HG02642 (cell line): ENCODE measurements at regions not wholly inside any gene's neighbourhood (a gene's known extent, or its start where the extent isn't known, plus 50 kb on each side); places are given as distances from the start of the nearest gene placed in this dataset.
"Not testable (repeated sequence)": the region's sequence is repeated elsewhere in the genome, so short reads cannot be mapped to it uniquely, and the experiment has no call there.

ENCODE experiments used
- ATAC-seq: cut with Tn5 transposase; IDR thresholded peaks from one replicate; pipeline ENCODE4 v1.9.1; 2021; ENCODE audit warnings: mild to moderate bottlenecking; ENCODE audit not compliant: unreplicated experiment, poor library complexity

DNA sequence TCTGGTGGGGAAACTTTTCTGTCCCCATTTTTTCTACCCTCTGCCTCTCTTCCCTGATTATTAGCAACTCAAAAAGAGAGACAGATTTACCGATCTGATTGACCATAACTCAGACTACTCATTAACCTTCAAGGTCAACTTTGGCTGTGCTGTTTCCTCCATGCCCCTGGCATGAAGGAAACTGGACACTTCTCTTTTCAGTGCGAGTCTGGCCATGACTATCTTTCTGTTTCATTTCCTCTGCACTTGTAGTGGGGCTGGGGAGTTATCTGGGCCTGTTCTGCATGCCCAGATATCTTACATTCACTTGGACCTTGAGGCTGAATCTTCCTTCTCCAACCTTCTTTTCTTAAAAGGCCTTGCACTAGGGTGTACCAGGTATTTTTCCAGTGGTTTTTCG is 76.9 kb upstream of the SLCO2A1 start:
- ATAC-seq, result peak; percentile 65

DNA sequence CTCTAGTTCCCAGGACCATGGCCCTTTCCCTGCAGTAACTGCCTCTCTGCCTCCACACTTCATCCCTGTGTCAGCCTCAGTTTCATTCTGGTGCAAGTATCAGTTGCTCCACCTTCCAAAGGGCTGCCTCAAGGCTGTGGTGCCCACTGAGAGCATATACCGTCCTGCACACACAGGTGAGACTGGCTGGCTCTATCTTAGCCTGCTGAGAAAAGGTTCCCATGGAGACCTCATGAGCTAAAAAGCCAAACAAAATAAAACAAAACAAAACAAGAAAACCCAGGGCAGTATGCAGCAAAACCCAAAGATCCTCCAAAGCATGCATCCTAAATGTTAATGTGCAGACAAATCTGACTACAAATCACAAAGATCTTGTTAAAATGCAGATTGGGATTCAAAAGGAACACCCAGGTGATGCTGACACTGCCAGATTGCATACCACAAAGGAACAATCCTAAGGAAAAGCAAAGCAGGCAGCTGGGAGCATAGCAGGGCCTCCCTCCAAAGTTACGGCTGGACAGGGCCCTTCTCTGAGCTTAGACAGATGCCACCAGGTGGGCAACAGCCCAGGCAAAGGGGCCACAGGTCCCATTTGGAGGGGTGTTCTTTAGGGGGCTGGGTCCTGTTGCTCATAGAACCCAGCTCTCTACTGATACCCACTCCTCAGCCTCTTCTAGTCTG is 76.3 kb upstream of the SLCO2A1 start:
- ATAC-seq, result no peak

DNA sequence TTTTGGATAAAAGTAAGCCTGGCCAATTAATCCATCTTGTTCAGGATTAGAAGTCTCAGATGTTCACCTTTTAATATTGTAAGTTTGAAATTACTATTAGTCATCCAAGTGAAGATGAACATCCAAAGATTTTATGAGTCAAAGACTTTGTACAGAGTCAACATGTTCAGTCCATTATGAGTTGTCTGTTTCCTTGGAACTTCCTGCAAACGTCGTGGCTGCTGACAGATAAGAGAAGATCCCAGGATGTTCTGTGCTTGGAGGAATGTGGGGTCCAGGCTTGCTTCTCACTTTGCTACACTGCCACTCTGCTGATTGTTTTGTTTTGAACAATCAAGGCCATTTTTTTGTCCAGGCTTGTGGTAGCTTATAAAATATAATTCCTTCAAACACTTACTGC is 74.3 kb upstream of the SLCO2A1 start:
- no peak for ATAC-seq

DNA sequence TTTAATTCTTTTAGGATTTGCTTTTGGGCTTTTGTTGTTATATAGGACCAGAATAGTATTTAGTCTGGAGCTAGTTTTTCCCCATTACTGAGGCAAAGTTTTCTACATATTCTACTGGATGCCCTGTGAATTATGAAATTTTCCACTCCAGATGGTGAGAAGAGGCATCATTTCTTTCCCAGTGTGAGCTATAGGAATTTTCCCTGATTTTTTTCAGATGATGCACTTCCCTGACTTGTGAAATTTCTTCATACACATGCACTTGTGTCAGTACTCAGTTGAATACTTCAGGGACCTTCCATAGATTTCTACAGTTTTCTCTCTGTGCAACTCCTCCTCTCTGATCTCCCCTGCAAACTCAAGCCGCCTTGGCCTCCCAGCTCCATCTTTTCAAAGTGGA is 73.7 kb upstream of the SLCO2A1 start:
- ATAC-seq, result no peak

DNA sequence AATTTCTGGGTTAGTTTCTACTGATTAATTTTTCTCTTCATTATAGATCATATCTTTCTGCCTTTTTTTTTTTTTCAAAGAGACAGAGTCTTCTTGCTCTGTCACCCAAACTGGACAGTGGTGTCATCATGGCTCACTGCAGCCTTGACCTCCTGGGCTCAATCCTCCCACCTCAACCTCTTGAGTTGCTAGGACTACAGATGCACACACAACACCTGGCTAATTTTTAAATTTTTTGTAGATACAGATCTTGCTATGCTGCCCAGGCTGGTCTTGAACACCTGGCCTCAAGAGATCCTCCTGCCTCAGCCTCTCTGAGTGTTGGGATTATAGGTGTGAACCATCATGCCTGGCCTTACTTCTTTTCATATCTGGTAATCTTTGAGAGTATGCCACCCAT is 73.3 kb upstream of the SLCO2A1 start:
- no peak for ATAC-seq

DNA sequence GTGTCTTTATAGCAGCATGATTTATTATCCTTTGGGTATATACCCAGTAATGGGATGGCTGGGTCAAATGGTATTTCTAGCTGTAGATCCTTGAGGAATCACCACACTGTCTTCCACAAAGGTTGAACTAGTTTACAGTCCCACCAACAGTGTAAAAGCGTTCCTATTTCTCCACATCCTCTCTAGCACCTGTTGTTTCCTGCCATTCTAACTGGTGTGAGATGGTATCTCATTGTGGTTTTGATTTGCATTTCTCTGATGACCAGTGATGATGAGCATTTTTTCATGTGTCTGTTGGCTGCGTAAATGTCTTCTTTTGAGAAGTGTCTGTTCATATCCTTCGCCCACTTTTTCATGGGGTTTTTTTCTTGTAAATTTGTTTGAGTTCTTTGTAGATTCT is 66.5 kb upstream of the SLCO2A1 start:
- ATAC-seq, result not testable (repeated sequence)

DNA sequence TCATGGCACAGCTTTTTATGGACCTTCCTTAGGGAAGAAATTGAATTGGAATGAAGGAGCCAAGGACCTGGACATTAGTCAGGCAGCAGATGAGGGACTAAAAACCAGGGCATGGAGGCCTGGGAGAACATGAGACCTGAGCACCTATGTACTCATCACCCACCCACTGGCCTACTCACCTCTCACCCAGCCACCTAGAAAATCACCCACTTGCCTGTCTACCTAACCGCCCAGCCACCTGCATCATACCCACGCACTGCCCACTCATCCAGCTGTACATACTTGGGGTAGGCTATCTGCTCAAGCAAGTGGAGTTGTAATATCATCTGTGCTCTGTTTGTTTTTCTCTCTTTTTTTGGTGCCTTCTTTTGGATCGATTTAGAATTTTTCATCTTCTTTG is 65.3 kb upstream of the SLCO2A1 start:
- no peak for ATAC-seq

DNA sequence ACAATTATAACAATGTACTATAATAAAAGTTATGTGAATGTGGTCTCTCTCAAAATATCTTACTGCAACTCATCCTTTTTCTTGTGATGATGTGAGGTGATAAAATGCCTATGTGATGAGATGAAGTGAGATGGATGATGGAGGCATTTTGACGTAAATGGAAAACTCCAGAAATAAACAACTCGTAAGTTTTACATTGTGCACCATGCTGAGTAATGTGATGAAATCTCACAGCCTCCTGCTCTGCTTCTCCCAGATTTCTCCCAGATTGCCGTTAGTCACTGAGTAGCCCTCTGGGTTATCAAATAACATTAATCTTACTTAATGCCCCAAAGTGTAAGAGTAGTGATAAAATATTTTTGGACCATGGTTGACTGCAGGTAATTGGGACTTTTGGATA is 64.8 kb upstream of the SLCO2A1 start:
- ATAC-seq, result no peak

DNA sequence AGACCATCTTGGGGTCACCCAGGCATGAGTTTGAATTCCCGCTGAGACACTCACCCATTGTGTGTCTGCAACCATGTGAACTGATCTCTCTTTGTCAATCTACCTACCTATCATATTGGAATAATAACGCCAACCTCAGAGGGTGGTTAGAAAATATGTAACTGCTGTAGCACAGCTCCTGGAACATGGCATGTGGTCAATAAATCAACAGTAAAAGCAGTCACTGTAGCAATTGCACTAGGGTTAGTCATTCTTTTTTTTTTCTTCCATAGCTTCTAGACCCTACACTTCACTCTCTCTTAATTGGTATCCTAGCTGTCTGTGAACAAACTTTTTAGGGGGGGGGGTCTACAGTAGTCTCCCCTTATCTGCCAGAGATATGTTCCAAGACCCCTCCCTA is 64.2 kb upstream of the SLCO2A1 start:
- ATAC-seq, result no peak

DNA sequence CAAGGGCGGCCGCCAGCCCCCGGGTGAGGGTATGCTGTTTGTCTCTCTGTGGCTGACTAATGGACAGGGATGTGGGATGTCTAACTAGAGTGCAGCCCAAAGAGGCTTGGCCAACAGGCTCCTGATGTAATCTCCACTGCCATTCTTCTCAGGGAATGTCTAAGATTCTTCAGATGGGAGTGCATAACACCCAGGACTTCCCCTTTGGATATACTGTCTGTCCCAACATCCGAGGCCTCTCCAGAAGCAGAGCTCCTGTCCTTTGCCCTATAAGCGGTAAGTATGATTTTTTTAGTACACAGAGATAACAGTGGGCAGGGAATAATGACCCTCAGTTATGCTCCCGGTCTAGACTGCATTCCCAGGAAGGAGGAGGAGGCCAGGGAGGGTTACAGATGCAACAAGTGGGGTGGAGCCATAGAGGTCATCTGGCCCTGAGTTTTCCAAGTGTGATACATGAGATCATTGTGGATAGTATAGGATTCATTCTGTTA is 62.5 kb upstream of the SLCO2A1 start:
- no peak for ATAC-seq

DNA sequence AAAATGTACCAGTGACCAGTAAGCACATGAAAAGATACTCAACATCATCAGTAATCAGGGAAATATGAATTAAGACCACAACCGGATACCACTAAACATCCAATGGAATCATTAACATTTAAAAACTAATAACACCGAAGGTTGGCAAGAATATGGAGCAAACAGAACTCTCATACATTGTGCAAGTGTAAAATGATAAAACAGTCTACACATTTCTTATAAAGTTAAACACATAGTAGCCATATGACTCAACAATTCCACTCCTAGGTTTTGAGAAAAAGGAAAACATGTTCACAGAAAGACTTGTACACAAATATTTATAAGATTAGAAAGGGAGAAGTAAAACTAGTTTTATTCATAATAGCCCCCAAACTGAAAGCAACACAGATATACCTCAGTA is 60.3 kb upstream of the SLCO2A1 start:
- no peak for ATAC-seq

DNA sequence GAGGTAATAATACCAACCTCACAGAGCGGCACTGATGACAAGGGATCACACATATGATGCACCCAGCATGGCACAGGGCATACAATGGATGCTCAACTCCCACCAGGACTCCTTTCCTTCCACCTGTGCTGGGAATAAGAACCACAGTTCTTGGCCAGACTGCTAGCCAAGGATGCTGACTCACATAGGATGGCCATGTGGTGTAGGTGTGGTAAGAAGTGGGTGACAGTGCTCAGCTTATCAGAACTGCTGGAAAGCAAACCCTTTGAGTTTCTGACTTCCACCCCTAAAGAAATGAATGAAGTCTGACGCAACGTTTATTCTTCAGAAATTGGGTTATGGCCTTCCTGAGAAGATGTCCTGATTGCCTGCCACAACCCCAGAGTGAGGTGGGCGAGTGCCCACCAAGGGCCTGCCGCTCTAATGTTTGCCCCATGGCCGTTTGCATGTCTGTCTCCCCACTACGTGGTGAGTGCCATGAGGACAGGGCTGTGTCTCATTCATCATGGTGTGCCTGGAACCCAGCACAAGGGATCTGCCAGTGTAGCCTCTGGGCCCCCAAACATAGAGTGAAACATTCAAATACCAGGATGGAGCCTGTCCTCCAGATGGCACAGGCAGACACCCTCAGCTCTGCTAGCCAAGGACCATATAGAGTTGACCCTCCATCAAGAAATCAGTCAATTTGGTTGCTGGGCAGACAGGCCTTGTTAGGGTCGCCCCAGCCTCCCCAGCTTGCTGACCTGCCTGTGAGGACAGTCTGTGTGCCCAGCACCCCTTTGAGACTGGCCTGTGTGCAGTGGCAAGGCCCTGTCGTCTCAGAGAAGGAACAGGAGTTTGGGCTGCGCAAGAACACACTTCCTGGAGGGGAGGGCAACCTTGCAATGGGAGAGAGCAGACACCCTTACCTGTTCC is 57.6 kb upstream of the SLCO2A1 start:
- no peak for ATAC-seq

DNA sequence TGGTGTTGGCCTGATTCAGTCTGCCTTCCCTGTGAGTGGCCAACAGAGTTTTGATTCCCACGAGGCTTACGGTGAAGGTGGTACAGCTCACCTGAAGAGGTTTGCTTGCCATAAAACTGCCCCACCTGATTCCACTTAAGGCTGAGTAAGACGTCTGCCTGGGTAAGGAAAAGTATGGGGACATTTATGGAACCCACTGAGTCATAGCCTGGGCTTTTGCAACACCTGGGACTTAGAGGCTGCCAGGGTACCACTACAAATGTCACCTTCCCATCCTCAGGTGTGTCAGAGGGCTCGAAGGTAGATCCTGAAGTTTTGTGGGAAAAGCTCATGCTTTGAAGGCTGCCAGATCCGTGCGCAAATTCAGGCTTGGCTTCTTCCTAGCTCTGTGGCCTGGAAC is 56.9 kb upstream of the SLCO2A1 start:
- no peak for ATAC-seq

DNA sequence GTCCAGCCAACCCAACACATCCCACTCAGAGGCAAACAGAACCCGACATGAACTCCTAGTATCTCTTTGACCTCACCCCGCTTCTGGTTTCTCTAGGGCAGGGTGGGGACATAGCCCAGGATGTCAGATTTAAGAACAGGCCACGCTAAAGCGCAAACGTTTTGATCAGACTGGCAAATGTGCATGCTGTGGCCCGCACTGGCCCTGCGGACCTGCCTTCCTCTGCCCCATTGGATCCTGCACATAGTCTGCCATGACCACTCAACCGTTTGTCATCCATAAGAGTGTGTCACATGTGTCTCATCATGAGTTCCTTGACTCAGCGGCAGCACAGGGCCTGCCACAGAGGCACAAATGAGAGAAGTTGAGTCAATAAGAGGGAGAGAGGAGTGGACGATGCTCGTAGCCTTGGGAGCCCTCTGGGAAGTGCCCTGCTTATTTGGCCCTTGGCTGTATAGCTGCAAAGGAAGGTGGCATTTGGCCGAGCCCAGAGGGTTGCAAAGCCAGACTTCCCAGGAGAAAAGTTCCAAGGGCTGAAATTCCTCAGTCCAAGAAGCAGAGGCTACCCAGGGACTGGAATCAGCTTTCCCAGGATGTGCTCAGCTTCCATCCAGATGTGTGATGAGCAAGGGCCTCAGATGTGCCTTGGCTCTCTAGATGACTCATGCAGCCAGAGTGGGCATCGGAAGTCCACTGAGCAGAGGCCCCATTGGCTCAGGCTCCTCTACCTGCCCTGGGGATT is 55.5 kb upstream of the SLCO2A1 start:
- no peak for ATAC-seq

DNA sequence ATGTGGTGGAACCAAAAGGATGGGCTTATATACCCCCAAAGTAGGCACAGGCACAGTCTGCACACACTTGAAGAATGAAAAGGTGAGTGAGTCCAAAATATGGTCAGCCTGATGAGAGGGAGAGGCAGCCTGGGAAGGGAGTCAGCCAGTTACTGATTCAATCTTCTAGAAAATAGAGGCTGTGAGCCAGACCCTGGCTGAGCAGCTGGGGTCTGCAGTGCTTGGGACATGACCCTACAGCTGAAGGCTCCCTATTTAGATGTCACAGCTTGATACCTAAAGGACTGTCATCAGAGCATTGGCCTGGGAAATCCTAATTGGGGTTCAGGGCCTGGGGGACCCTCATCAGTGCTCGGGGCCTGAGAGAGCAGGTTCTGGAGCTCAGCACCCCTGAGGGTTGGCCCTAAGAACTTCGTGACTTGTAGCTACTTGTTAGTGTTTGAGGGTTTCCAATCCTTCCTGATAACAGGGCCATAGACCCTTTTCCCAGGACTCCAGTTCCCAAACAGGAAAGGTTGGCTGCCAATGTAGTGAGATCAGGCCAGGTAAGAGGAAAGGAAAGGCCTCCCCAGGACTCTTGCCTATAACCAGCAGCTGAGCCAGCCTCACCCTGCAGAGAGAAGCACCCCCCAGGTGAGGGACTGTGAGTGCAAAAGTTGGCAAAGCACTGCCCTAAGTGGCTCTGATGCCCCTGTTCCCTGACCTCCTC is 54.7 kb upstream of the SLCO2A1 start:
- no peak for ATAC-seq

DNA sequence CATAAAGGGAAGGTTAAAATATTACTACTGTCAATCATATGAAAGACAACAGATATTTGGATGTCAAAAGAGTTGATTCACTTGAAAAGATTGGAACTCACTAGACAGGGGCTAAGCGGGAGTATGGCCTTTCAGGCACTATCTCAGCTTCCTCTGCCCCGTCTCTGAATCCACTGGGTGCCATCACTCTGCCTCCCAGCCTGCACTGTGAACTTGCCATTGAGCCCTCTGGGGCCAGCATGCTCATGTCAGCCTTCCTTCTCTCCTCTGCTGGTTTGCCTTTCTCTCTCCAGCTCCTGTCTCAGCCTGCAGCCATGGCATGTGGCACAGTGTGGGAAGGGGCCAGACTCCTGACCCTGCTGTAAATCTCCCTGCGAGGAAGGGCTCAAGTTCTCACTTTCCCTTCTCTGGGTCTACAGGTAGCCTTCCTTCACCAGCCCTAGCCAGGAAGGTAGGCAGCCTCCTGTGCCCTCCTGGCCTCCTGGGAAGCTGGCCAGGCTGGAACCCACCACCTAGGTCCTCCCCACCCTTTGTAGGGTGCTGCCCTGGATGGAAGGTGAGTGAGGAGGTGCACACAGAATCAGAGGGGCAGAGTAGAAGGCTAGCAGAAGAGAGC is 54.0 kb upstream of the SLCO2A1 start:
- no peak for ATAC-seq

DNA sequence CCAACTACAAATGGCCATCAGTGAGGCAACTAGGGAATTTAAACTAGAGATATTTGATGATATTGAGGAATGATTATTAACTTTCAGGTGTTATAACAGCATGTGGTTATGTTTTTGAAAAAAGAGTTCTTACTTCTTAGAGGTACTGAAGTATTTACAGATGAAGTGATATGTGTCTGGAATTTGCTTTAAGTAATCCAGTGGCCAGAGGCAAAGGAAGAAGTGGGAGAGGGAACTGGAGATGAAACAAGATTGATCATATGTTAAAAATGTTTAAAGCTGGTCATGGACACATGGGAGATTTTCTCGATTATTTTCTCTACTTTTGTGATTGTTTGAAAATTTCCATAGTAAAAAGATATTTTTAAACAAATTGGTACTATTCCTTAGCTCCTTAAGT is 53.3 kb upstream of the SLCO2A1 start:
- ATAC-seq, result no peak

DNA sequence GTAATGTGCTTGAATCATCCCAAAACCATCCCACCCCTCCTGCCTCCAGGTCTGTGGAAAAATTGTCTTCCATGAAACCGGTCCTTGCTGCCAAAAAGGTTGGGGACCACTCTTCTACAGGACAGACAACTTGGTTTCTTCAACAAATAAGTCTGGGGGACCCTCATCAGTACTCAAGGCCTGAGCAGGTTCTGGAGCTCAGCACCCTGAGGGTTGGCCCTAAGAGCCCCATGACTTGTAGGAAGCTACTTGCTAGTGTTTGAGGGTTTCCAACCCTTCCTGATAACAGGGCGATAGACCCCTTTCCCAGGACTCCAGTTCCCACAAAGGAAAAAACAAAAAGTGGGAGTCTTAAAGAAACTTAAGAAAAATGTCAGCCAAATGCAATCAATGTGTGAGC is 52.9 kb upstream of the SLCO2A1 start:
- no peak for ATAC-seq

DNA sequence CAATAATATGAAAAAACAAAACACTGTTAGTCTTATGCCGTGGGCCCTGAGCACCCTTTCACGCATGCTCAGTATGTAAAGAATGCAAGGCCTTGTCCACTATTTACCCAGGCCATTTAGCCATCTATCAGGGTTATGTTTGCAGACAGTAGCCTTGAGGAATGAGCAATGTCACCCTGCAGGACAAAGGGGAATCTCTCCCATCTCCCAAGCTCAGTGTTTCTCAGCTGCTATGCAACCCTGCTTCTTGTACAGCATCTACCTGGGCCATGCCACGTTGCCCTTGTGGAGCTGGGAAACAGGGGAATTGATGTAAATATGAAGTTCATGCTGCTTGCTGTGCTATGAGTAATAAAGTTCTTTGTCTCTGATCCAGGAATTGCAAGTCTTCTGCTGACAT is 51.5 kb upstream of the SLCO2A1 start:
- no peak for ATAC-seq

DNA sequence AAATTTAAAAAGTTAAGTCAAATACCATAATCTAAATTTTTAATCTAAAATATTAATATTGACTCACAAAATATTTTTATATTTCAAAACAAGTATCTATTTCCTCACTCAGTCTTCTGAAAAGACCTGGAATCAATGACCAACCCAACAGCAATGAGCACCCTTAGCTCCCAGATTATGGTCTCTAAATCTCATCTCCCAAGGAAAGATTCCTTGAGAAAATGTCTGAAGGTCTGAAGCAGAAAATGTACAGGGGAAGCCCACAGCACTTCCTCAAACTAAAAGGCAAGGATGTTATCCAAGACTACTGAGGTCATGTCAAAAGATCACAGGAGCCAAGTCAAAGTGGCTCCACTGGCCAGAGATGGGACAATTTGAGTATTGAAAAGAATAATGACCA is 51.0 kb upstream of the SLCO2A1 start:
- ATAC-seq, result no peak
